K562 (cell line): ENCODE measurements at regions not wholly inside any gene's neighbourhood (a gene's known extent, or its start where the extent isn't known, plus 50 kb on each side); places are given as distances from the start of the nearest gene placed in this dataset.

ENCODE experiments used
- ATAC-seq: fragments of 200-7000 bp; cut with Tn5 transposase; 3 replicates; pipeline ENCODE4 v1.9.1; 2020; ENCODE audit warnings: moderate library complexity
- BruUV-seq: library from RNA; stranded (reverse); fragments of 400-500 nt; replicated peaks from 2 replicates; lab custom pipeline; 2021; lab: Mats Ljungman, UMichigan
- CTCF ChIA-PET: fragments of 300-600 bp; formaldehyde crosslinking; extraction: SDS; loops from one replicate; lab custom pipeline; 2021; ENCODE audit warnings: low intra/inter-chr PET ratio; lab: Yijun Ruan, JAX
- POLR2A ChIA-PET: fragments of 300-600, 350-650 bp; sonication (Branson Sonifier 250); formaldehyde crosslinking; extraction: SDS; loops from one replicate; lab custom pipeline; 2021; ENCODE audit warnings: antibody characterized with exemption, inconsistent platforms; lab: Yijun Ruan, JAX
- DNase-seq, 4 experiments: peaks; one replicate each; pipeline versions ENCODE4 v3.0.0 to v3.0.0-alpha.2; 2011 to 2018; ENCODE audit warnings: low spot score in 3 of 4, mixed read lengths in 3 of 4; ENCODE audit errors: extremely low read depth in 1 of 4
- FAIRE-seq: peaks from 2 replicates; lab custom pipeline; 2011; peaks lifted over from hg19 to GRCh38; lab: Jason Lieb, UNC
- H2AFZ ChIP-seq: 2 replicates; pipeline ENCODE4 v1.6.0; 2011; ENCODE audit warnings: low read depth, low read length, control low read depth, inconsistent platforms
- H3K27ac ChIP-seq: fragments of 200-600 bp; 3 replicates; pipeline ENCODE4 v1.8.0; 2011; ENCODE audit warnings: low read depth, mild to moderate bottlenecking, control low read depth, inconsistent platforms, low read length, moderate library complexity, mixed read lengths; ENCODE audit errors: extremely low read depth
- H3K27me3 ChIP-seq, 2 experiments: fragments of 300-600 bp in 1 of 2; 2 replicates in 1 of 2; 3 replicates in 1 of 2; pipeline versions ENCODE4 v1.6.0 to v1.8.0; 2011; ENCODE audit warnings: inconsistent platforms in 2 of 2, low read length in 2 of 2, mild to moderate bottlenecking in 1 of 2, mixed read lengths in 1 of 2, moderate library complexity in 1 of 2; ENCODE audit not compliant: control insufficient read depth in 2 of 2, insufficient read depth in 2 of 2
- H3K36me3 ChIP-seq: fragments of 300-600 bp; 3 replicates; pipeline ENCODE4 v1.8.0; 2011; ENCODE audit warnings: mild to moderate bottlenecking, low read length, inconsistent platforms; ENCODE audit not compliant: control insufficient read depth, insufficient read depth
- H3K4me1 ChIP-seq, 2 experiments: fragments of 200-600 bp in 1 of 2; replicated peaks in 1 of 2; 2 replicates in 1 of 2; 3 replicates in 1 of 2; pipeline versions ENCODE4 v1.5.1 to v1.8.0; 2011; ENCODE audit warnings: inconsistent platforms in 2 of 2, low read length in 2 of 2, mild to moderate bottlenecking in 1 of 2, mixed read lengths in 1 of 2, moderate library complexity in 1 of 2; ENCODE audit not compliant: control insufficient read depth in 2 of 2, insufficient read depth in 2 of 2
- H3K4me2 ChIP-seq: 2 replicates; pipeline ENCODE4 v1.6.1; 2011; ENCODE audit warnings: low read length, control low read depth, inconsistent platforms, mixed read lengths; ENCODE audit not compliant: insufficient read depth
- H3K4me3 ChIP-seq: fragments of 200-600 bp; sonication (generic), shearing (Covaris generic); 2 replicates; pipeline ENCODE4 v1.5.1; 2016; ENCODE audit warnings: control low read depth, inconsistent platforms
- H3K79me2 ChIP-seq: fragments of 200-600 bp; 3 replicates; pipeline ENCODE4 v1.8.0; 2011; ENCODE audit warnings: low read length, inconsistent platforms; ENCODE audit not compliant: control insufficient read depth, insufficient read depth
- H3K9ac ChIP-seq, 2 experiments: 2 replicates each; pipeline versions ENCODE4 v1.6.0 to v1.6.1; 2011; ENCODE audit warnings: low read depth in 2 of 2, low read length in 2 of 2, control low read depth in 1 of 2, inconsistent platforms in 1 of 2, mild to moderate bottlenecking in 1 of 2, mixed read lengths in 1 of 2; ENCODE audit not compliant: insufficient read depth in 1 of 2
- H3K9me1 ChIP-seq: one replicate; pipeline ENCODE4 v1.6.0; 2011; ENCODE audit warnings: inconsistent platforms, mild to moderate bottlenecking, low read length, moderate library complexity; ENCODE audit not compliant: control insufficient read depth, insufficient read depth
- H3K9me3 ChIP-seq: replicated peaks from 2 replicates; pipeline ENCODE4 v1.5.1; 2011; ENCODE audit warnings: low read depth, low read length, inconsistent platforms; ENCODE audit not compliant: control insufficient read depth, insufficient read depth
- H4K20me1 ChIP-seq: replicated peaks from 2 replicates; pipeline ENCODE4 v1.6.1; 2011; ENCODE audit warnings: low read length, inconsistent platforms, mixed read lengths; ENCODE audit not compliant: control insufficient read depth, insufficient read depth
- HMG20B ChIP-seq: fragments of 250-450 bp; sonication (Bioruptor Pico); IDR thresholded peaks from 2 replicates; pipeline ENCODE4 v1.5.0; 2021; ENCODE audit warnings: mild to moderate bottlenecking
- NUFIP1 ChIP-seq: fragments of 450-650 bp; IDR thresholded peaks from 2 replicates; pipeline ENCODE4 v1.6.1; 2018; ENCODE audit not compliant: partially characterized antibody
- RUNX1 ChIP-seq: sonication (generic); IDR thresholded peaks from 2 replicates; pipeline ENCODE4 v1.6.1; 2016; ENCODE audit warnings: antibody characterized with exemption, low read depth
- SMARCA5 ChIP-seq: fragments of 450-650 bp; IDR thresholded peaks from 2 replicates; pipeline ENCODE4 v1.6.1; 2016
- TFAM ChIP-seq: fragments of 250-450 bp; sonication (Bioruptor Pico); conservative IDR thresholded peaks from 2 replicates; pipeline ENCODE4 v1.5.0; 2021; ENCODE audit warnings: mild to moderate bottlenecking, moderate library complexity
- WGBS: fragments of 100-300 bp; shearing (Covaris generic); methylation state at CpG from one replicate; pipeline ENCODE4 v1.1.6; 2016; ENCODE audit warnings: low coverage, mixed read lengths; ENCODE audit not compliant: insufficient coverage; ENCODE audit errors: missing lambda C conversion rate; 5-methylcytosine and 5-hydroxymethylcytosine counted together
- in situ Hi-C: fragments of 300-500 bp; cut with MboI; formaldehyde crosslinking; loops from 4 replicates; pipeline ENCODE4 v1.15.0; 2018; ENCODE audit warnings: inconsistent platforms, mixed read lengths
- intact Hi-C: fragments of 100-400 bp; cut with micrococcal nuclease; formaldehyde crosslinking; loops from 2 replicates; pipeline ENCODE4 v1.14.2; 2022
- TF ChIP-seq, protein P1 (sequence below): fragments of 450-650 bp; conservative IDR thresholded peaks from 2 replicates; pipeline ENCODE4 v1.6.1; 2016; ENCODE audit warnings: missing genetic modification characterization, low read depth, mild to moderate bottlenecking, control low read depth, missing compliant biosample characterization

DNA sequence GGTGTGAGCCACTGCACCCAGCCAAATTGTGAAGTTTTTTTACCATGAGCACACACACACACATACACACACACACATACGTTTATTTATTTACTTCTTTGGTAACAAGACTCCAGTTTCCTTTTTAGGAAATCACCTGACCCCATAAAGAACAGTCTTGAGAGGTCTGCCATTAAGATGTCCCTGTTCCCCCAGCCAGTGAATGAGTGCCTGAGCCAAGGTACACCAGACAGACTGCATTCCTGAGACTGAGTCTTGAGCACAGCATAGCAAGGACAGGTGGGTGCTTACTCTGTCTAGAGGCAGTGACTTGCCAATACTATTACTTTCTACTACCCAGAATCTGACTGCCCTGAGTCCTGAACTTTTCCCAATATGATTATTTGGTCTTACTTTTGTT lies 167.2 kb upstream of the SATB2 start:
- ATAC-seq (no peak), DNase-seq (no peak), FAIRE-seq (no peak)
- Histone ChIP-seq H3K27ac (no peak overlapping the region), H2AFZ (no peak overlapping the region), H3K36me3 (no peaks in the 10 kb centered on the region), H3K9ac (no peak overlapping the region), H3K27me3 (no peaks in the 10 kb centered on the region), H3K4me1 (no peaks in the 10 kb centered on the region), H4K20me1 (no peaks in the 10 kb centered on the region), H3K4me2 (no peak overlapping the region), H3K79me2 (no peaks in the 10 kb centered on the region), H3K9me1 (no peaks in the 10 kb centered on the region), H3K9me3 (no peaks in the 10 kb centered on the region)
- CTCF ChIA-PET, result no interaction called here
- 0% methylated on average over 1 of the region's 1 CpG for WGBS
- intact Hi-C loops, result no loop called here
- in situ Hi-C loops, result no loop called here
- TF ChIP-seq RUNX1, result no peak
- TF ChIP-seq TFAM (CRISPR knock-in tag), result no peak
- no peak for TF ChIP-seq SMARCA5
- no peak for TF ChIP-seq HMG20B (CRISPR knock-in tag)
- no peak for TF ChIP-seq NUFIP1
- TF ChIP-seq, protein P1, sequence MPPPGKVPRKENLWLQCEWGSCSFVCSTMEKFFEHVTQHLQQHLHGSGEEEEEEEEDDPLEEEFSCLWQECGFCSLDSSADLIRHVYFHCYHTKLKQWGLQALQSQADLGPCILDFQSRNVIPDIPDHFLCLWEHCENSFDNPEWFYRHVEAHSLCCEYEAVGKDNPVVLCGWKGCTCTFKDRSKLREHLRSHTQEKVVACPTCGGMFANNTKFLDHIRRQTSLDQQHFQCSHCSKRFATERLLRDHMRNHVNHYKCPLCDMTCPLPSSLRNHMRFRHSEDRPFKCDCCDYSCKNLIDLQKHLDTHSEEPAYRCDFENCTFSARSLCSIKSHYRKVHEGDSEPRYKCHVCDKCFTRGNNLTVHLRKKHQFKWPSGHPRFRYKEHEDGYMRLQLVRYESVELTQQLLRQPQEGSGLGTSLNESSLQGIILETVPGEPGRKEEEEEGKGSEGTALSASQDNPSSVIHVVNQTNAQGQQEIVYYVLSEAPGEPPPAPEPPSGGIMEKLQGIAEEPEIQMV, result no peak
- TF ChIP-seq, all 486 proteins: peak for 0
- BruUV-seq, result no TSS peak
- POLR2A ChIA-PET, result no interaction called here
- no peak overlapping the region for H3K4me3 ChIP-seq
